Tibial artery (tissue), 4 donors: ENCODE measurements at regions not wholly inside any gene's neighbourhood (a gene's known extent, or its start where the extent isn't known, plus 50 kb on each side); places are given as distances from the start of the nearest gene placed in this dataset.

Source experiments
- DNase-seq, 2 donors: peaks; one replicate each; pipeline ENCODE4 v3.0.0-alpha.2; 2019
- H3K27ac ChIP-seq, 2 donors: fragments of 200-600 bp; sonication (generic) in 1 of 2; 1 replicate in 1 of 2; 2 replicates in 1 of 2; pipeline ENCODE4 v1.5.1; 2018 to 2019; ENCODE audit warnings: mild to moderate bottlenecking in 1 of 2
- H3K27me3 ChIP-seq, 2 donors: fragments of 200-600 bp; sonication (generic) in 1 of 2; one replicate each; pipeline versions ENCODE4 v1.5.1 to v1.6.0; 2016 to 2019
- H3K36me3 ChIP-seq, 3 donors: fragments of 200-600 bp; sonication (generic) in 2 of 3; one replicate each; pipeline ENCODE4 v1.5.1; 2016 to 2019; ENCODE audit warnings: mild to moderate bottlenecking in 2 of 3
- H3K4me1 ChIP-seq, 4 donors: fragments of 200-600 bp; sonication (generic) in 2 of 4; 1 replicate in 3 of 4; 2 replicates in 1 of 4; pipeline ENCODE4 v1.5.1; 2016 to 2019
- H3K4me3 ChIP-seq, 2 donors: fragments of 200-600 bp; sonication (generic) in 1 of 2; 1 replicate in 1 of 2; 2 replicates in 1 of 2; pipeline ENCODE4 v1.5.1; 2018 to 2019; ENCODE audit warnings: mild to moderate bottlenecking in 2 of 2
- H3K9me3 ChIP-seq, 3 donors: fragments of 200-600 bp; sonication (generic) in 1 of 3; one replicate each; pipeline ENCODE4 v1.5.1; 2016 to 2019
- intact Hi-C: fragments of 100-400 bp; cut with DNase I; formaldehyde crosslinking; loops from one replicate; pipeline ENCODE4 v1.15.0; 2023; ENCODE audit warnings: low total_unique reads
- TF ChIP-seq, protein P1 (sequence below), 2 experiments: fragments of 200-600 bp in 1 of 2; fragments of 450-650 bp in 1 of 2; IDR thresholded peaks; one replicate each; pipeline ENCODE4 v1.5.1; 2017 to 2019; ENCODE audit warnings: antibody characterized with exemption in 2 of 2, mild to moderate bottlenecking in 1 of 2, moderate library complexity in 1 of 2

DNA sequence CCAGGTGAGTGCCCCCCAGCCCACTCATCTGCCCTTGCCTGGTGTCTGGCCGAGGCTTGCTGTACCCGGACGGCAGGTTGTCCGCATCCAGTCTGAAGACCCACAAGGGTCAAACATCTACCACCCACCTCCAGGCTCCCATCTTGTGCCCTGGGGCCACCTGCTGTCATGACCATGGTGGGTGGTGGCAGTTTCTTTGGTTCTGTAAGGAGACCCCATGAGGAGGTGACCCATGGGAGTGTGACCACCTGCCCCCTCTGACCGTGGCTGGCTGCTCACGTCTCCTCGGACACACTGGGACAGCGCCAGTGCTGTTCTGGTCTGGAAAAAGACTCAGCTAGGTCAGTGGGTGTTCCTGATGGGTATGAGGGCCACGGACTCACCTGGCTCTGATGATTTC is 93.9 kb downstream of the TEX29 start:
- peaks cover 0 to 38% of the 10 kb centered on the region in 2 donors for H3K27me3 ChIP-seq
- peaks cover 0 to 6% (median 2%) of the 10 kb centered on the region in 4 donors for H3K4me1 ChIP-seq
- TF ChIP-seq, protein P1, sequence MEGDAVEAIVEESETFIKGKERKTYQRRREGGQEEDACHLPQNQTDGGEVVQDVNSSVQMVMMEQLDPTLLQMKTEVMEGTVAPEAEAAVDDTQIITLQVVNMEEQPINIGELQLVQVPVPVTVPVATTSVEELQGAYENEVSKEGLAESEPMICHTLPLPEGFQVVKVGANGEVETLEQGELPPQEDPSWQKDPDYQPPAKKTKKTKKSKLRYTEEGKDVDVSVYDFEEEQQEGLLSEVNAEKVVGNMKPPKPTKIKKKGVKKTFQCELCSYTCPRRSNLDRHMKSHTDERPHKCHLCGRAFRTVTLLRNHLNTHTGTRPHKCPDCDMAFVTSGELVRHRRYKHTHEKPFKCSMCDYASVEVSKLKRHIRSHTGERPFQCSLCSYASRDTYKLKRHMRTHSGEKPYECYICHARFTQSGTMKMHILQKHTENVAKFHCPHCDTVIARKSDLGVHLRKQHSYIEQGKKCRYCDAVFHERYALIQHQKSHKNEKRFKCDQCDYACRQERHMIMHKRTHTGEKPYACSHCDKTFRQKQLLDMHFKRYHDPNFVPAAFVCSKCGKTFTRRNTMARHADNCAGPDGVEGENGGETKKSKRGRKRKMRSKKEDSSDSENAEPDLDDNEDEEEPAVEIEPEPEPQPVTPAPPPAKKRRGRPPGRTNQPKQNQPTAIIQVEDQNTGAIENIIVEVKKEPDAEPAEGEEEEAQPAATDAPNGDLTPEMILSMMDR (IDR thresholded peaks at IDR 0.05), result no peak
- no peak for DNase-seq
- H3K27ac ChIP-seq, result no peak overlapping the region
- H3K4me3 ChIP-seq, result no peak overlapping the region
- intact Hi-C loops, result no loop called here
- no peaks in the 10 kb centered on the region for H3K9me3 ChIP-seq
- no peaks in the 10 kb centered on the region for H3K36me3 ChIP-seq

DNA sequence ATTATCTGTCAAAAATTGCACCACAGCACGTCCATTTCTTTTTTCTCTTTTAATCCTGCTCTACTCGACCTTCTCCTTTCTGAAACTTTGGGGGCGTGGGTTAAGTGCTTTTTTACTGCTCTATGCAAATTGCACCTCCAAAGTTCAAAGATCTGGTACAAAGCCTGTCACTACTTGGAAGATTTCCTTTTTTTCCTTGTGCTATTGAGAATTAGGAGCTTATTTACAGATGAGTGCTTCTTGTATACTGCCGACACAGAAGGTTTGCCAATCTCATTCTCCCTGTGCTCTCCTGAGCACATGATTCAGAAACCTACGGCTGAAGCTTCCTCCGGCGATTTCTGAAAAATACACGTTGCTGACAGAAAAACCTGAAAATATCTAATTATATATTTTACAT is 94.8 kb downstream of the TEX29 start:
- intact Hi-C loops, result no loop called here
- no peak overlapping the region for H3K27ac ChIP-seq
- H3K4me3 ChIP-seq, result no peak overlapping the region

DNA sequence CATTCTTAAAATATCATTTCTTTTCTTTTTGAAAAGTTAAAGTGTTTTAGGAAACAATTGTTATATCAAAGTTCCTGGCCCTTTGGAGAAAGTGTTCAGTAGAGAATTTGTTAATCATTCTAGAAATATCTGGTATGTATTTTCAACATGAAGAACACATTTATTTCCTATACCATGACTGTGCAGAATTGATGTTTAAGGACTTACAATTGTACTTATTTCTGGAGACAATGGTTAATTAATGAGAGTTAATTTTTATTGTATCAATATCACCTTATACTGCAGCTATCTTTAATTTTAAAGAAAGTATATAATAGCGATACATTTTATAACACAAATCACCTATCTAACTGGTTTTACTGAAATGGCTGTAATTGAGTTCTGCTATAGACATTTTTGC is 95.3 kb downstream of the TEX29 start:
- Histone ChIP-seq H3K27me3 (peaks cover 0 to 35% of the 10 kb centered on the region in 2 donors), H3K9me3 (no peaks in the 10 kb centered on the region), H3K4me3 (no peak overlapping the region), H3K4me1 (peaks cover 0 to 6% (median 2%) of the 10 kb centered on the region in 4 donors), H3K36me3 (no peaks in the 10 kb centered on the region), H3K27ac (no peak overlapping the region)
- DNase-seq, result no peak
- TF ChIP-seq, protein P1 (IDR thresholded peaks at IDR 0.05), result no peak
- intact Hi-C loops, result no loop called here

More for the DNA sequence above, 94.8 kb downstream of the TEX29 start:
- Histone ChIP-seq H3K27me3 (peaks cover 0 to 35% of the 10 kb centered on the region in 2 donors), H3K9me3 (no peaks in the 10 kb centered on the region), H3K4me1 (peaks cover 0 to 6% (median 2%) of the 10 kb centered on the region in 4 donors), H3K36me3 (no peaks in the 10 kb centered on the region)
- DNase-seq, result no peak
- TF ChIP-seq, protein P1 (IDR thresholded peaks at IDR 0.05), result no peak

DNA sequence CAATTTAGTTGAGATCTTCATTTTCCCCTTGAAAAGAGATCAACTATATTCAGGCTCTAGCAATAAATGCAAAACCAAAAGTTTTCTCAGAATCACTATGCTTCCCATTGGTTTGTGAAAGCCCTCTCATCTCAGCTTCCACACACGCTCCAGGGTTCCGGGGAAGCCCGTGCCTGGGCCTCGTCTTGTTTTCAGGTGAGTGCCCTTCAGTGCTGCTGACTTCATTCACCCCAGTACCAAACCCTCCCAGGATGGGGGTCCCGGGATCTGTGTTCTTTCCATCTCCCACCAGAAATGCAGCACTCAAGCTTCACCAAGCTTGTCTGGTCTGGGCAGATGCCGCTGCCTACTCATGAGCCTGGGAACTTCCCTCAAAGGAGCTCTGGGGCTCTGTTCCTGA is 97.7 kb downstream of the TEX29 start:
- Histone ChIP-seq H3K4me1 (no peaks in the 10 kb centered on the region), H3K27ac (no peak overlapping the region), H3K36me3 (no peaks in the 10 kb centered on the region), H3K27me3 (peaks cover 0 to 15% of the 10 kb centered on the region in 2 donors), H3K4me3 (no peak overlapping the region), H3K9me3 (no peaks in the 10 kb centered on the region)
- TF ChIP-seq, protein P1 (IDR thresholded peaks at IDR 0.05), result no peak
- DNase-seq, result no peak
- intact Hi-C loops, result no loop called here

DNA sequence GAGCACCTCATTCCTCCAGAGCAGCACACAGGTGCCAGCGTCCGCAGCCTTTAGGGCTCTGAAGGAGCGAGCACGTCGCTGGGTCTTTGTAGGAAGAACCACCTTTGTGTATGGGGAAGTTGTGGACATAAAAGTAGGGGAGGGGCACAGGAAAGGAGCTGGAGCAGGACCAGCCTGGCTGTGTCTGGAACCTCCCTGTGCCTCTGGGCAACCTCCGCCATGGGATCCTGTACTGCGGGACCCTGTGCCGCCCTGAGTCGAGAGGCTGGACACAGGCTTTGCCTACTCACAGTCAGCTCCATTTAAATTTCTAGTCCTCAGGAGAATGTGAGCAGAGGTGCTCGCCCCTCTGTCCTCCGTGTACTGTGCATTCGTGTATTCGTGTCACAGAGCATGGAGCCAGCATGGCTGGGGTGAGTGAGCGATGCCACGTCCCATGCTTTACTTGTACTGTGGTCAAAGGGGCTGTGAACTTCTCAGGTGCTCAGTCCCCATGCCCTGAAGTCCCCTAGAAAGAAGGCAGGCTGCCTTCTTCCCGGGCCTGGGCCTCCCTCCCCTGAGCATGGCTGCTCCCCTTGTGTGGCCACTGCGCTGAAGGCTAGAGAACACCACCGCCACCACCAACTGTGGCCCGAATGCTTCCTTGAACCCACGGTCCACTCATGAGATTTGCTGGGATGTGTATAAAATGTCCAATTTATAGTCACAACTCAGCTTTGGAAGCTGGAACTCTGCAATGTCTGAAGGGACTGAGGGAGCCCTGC is 99.9 kb downstream of the TEX29 start:
- Histone ChIP-seq H3K36me3 (no peaks in the 10 kb centered on the region), H3K9me3 (no peaks in the 10 kb centered on the region), H3K27me3 (peaks cover 0 to 5% of the 10 kb centered on the region in 2 donors), H3K4me3 (no peak overlapping the region), H3K27ac (no peak overlapping the region), H3K4me1 (no peaks in the 10 kb centered on the region)
- DNase-seq, result no peak
- intact Hi-C loops, result no loop called here
- TF ChIP-seq, protein P1 (IDR thresholded peaks at IDR 0.05), result no peak
